Fibroblast of skin of right biceps (primary cell): ENCODE measurements at regions not wholly inside any gene's neighbourhood (a gene's known extent, or its start where the extent isn't known, plus 50 kb on each side); places are given as distances from the start of the nearest gene placed in this dataset.
"Not testable (repeated sequence)": the region's sequence is repeated elsewhere in the genome, so short reads cannot be mapped to it uniquely, and the experiment has no call there.

Source experiments
- DNase-seq: peaks from one replicate; pipeline ENCODE4 v3.0.0-alpha.2; 2013

GRCh38 chr2:49661809-49662208 is 507.5 kb upstream of the FSHR start:
- DNase-seq = no peak

- DNase-seq = no peak
Measured at GRCh38 chr2:49656853-49657252, 502.5 kb upstream of the FSHR start.

- DNase-seq = no peak
Measured at GRCh38 chr2:49643149-49643548, 488.8 kb upstream of the FSHR start.

GRCh38 chr2:49640630-49641029 is 486.3 kb upstream of the FSHR start:
- DNase-seq = no peak

GRCh38 chr2:49621016-49621415 is 466.7 kb upstream of the FSHR start:
- DNase-seq = no peak

- DNase-seq = peak; percentile 5
Measured at GRCh38 chr2:49619804-49620203, 465.5 kb upstream of the FSHR start.

GRCh38 chr2:49618491-49618890 is 464.2 kb upstream of the FSHR start:
- DNase-seq = no peak

DNA sequence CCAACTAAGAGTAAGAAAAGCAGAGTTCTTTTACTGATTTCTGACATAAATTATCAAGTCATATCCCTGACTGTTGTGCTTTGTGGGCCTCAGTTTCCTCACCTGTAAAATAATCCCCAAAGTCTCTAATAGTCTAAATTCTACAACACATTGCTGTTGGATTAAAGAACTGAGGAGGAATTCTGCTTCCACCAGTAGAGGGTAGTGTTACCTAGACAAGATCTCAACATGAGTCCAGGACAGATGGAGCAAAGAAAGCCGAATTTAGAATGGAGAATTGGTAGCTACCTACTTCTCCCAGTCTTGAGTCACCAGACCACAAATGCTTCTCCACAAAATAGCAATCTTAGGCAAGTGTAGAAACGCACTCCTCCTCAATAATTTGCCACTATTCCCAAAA is 462.5 kb upstream of the FSHR start:
- peak; percentile 32 for DNase-seq

- not testable (repeated sequence) for DNase-seq
Measured at GRCh38 chr2:49611796-49612195, 457.5 kb upstream of the FSHR start.

- no peak for DNase-seq
Measured at GRCh38 chr2:49600524-49600923, 446.2 kb upstream of the FSHR start.

GRCh38 chr2:49598231-49598630 is 443.9 kb upstream of the FSHR start:
- no peak for DNase-seq

- no peak for DNase-seq
Measured at GRCh38 chr2:49585921-49586320, 431.6 kb upstream of the FSHR start.

DNA sequence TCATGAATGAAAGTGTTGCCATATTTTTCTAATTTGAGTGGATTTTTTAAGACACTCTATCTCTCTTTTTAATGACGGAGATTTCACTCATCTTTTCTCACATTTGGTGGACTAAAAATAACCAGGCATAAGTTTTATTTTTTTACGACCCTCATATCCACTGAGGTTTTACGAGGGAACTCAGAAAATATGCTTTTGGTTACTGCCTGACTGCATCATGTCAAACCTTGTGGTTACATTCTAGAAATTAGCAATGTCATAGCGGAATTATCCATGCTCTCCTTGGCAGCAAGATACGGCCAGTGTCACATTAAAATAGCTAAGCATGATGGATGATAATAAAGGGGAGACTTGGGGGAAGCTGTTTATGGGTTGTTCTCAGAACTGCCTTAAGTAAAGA is 428.6 kb upstream of the FSHR start:
- DNase-seq = peak; percentile 83

DNA sequence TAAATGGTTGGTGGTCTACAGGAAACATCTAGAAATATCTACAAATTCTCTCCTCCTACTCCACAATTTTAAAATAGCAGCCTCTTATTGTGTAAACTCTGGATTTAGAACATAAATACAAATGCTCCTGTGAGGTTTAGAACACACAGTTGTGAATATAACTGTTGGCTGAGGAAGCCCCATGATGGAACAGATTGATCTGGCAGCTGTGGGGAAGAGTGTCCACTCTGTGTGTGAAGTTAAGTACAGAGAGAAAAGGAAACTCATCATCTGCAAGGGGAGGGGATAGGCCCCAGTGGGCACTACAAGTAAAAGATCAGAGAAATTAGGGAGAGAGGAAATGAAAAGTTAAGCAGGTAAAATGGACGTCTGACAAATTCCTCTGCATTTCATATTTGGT is 422.7 kb upstream of the FSHR start:
- no peak for DNase-seq

DNA sequence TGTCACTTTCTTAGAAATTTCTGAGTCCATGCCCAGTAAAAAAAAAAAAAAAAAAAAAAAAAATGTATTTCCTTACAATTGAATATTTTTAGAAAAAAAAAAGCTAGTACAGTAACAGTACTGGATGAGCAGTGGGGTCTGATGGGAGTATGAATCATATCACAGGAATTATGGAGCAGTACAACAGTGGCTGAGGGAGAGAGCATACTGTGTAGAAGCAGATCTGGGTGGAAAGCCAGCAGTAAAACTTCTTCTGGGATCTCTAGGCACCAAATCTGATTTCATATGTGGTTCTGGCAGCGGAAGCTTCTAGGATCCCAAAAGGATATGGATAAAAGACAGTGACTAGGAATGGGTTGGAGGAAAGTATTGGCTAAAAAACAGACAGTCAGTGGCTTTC is 414.9 kb upstream of the FSHR start:
- DNase-seq = peak; percentile 76

DNA sequence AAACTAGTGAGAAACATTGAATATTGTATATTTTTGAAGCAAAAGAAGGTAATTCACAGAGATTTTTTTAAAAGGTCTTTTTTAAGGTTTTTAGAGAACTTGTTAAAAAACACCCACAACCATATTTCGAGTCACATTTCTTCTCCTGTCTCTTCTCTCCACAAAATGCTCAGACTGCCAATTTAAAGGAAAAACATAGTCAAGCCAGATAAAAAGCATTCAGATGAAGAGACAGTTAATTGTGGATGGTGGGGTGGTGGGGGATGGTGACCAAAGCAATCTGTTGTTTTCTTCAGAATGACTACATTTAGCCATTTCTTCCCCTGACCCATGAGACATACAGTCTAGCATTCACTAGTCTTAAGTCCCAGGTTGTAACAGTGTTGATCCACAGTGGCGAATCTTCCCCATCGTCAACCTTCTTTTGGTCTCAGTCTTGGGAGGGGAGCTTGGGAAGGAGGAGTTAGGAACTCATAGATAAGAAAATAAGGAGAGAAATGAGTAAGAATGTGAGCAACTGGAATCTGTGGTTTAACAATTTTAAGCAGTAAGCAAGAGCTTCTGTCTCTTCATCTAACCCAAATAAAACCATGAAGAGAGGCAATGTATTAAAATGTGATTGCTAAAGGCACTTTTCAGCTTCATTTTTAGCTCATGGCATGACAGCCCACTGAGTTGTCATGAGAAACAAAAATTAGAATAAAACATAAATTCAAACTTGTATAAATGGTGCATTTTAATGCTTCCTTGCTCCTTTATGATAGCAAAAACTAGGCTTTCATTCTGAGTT is 413.7 kb upstream of the FSHR start:
- DNase-seq = no peak

- DNase-seq = no peak
Measured at GRCh38 chr2:49567021-49567420, 412.7 kb upstream of the FSHR start.

GRCh38 chr2:49553658-49554057 is 399.3 kb upstream of the FSHR start:
- no peak for DNase-seq

- no peak for DNase-seq
Measured at GRCh38 chr2:49532702-49533101, 378.4 kb upstream of the FSHR start.

DNA sequence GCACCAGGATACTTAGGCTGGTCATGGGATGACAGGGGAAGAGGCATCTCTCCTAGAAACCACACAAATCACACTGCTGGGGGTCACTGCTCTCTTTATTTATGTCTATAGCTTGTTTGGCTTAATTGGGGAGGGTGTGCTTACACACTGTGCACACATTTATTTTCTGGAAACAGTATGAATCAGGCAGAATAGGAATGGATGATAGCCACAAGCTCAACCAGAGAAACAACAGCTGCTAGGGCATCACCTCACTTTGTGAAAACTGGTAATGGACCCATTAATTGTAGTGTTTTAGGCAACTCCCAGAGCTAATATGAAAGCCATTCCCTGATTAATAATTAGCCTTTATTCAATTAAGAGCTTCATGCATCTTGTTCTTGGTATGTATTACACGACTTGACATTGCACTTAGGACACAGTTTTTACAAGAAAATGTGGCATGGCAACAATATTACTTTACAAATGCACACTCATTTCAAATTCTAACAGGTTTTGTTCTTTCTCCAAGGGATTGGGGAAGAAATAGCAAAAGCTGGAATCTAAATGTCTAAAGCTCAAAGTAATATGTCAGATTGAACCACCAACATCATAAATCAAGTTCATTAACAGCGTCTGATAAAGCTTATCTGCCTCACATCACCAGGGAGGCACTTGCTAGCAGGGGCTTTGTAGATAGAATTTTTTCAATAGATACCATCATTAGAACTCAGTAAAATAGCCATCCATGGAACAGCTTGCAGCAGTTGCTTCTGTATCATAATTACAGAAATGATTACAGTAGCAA is 361.9 kb upstream of the FSHR start:
- DNase-seq = no peak

GRCh38 chr2:49514201-49514600 is 359.9 kb upstream of the FSHR start:
- DNase-seq = no peak

- peak; percentile 7 for DNase-seq
Measured at GRCh38 chr2:49490710-49491109, 336.4 kb upstream of the FSHR start.

GRCh38 chr2:49487139-49487538 is 332.8 kb upstream of the FSHR start:
- DNase-seq = no peak

DNA sequence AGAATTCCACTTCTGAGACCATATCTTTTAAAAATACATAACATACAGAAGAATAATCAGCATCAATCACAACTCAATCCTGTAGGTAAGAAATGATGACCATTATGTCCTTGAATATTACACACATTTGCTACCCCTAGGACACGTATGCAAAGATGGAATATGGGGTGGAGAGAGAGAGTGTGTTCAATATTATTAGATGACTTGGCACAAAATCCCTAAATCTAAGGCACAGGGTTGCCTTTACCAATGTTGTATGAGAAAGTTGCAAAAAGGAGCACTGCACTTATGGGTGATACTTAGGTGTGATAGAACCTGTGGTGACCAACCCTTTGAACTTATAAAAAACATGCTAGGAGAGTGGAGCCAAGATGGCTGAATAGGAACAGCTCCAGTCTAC is 326.2 kb upstream of the FSHR start:
- DNase-seq = no peak
